H1 (cell line): ENCODE measurements at regions not wholly inside any gene's neighbourhood (a gene's known extent, or its start where the extent isn't known, plus 50 kb on each side); places are given as distances from the start of the nearest gene placed in this dataset.

Source experiments
- CTCF ChIA-PET: fragments of 300-600 bp; sonication (Branson Sonifier 250); formaldehyde crosslinking; loops from one replicate; lab custom pipeline; 2021; ENCODE audit not compliant: partially characterized antibody; lab: Charles Lee
- POLR2A ChIA-PET: fragments of 300-600 bp; sonication (Branson Sonifier 250); formaldehyde crosslinking; loops from one replicate; lab custom pipeline; 2021; ENCODE audit warnings: inconsistent platforms; ENCODE audit not compliant: partially characterized antibody; lab: Charles Lee
- DNase-seq, 2 experiments: peaks; one replicate each; pipeline versions ENCODE4 v3.0.0 to v3.0.0-alpha.2; 2010 to 2022; ENCODE audit warnings: low spot score in 2 of 2, low read depth in 1 of 2, mixed read lengths in 1 of 2
- FAIRE-seq: peaks from 2 replicates; lab custom pipeline; 2011; peaks lifted over from hg19 to GRCh38; lab: Jason Lieb, UNC
- H2AFZ ChIP-seq: 2 replicates; pipeline ENCODE4 v1.8.1; 2012; ENCODE audit warnings: low read length, inconsistent platforms
- H2AK5ac ChIP-seq: 2 replicates; pipeline ENCODE4 v1.6.1; 2013; ENCODE audit warnings: low read depth, low read length
- H2BK120ac ChIP-seq: replicated peaks from 2 replicates; pipeline ENCODE3; 2013; ENCODE audit warnings: low read depth, low read length, inconsistent platforms
- H2BK12ac ChIP-seq: 2 replicates; pipeline ENCODE4 v1.6.1; 2013; ENCODE audit warnings: low read depth, low read length
- H2BK15ac ChIP-seq: 2 replicates; pipeline ENCODE4 v1.6.1; 2013; ENCODE audit warnings: low read length
- H2BK20ac ChIP-seq: 2 replicates; pipeline ENCODE4 v1.6.1; 2013; ENCODE audit warnings: low read length
- H2BK5ac ChIP-seq: 2 replicates; pipeline ENCODE4 v1.6.1; 2013; ENCODE audit warnings: low read depth, low read length
- H3K14ac ChIP-seq: 2 replicates; pipeline ENCODE4 v1.6.1; 2013; ENCODE audit warnings: inconsistent platforms; ENCODE audit not compliant: insufficient read length
- H3K18ac ChIP-seq: 2 replicates; pipeline ENCODE4 v1.6.1; 2013; ENCODE audit warnings: low read length; ENCODE audit errors: extremely low read depth
- H3K23ac ChIP-seq: 2 replicates; pipeline ENCODE4 v1.6.1; 2013; ENCODE audit warnings: inconsistent platforms; ENCODE audit not compliant: insufficient read length
- H3K23me2 ChIP-seq: 2 replicates; pipeline ENCODE4 v1.6.1; 2013; ENCODE audit warnings: low read depth, low read length
- H3K27ac ChIP-seq: 2 replicates; pipeline ENCODE4 v1.6.1; 2011; ENCODE audit warnings: low read depth, low read length, inconsistent platforms
- H3K27me3 ChIP-seq, 4 experiments: replicated peaks in 1 of 4; 1 replicate in 1 of 4; 2 replicates in 3 of 4; pipeline versions ENCODE4 v1.6.1 to v1.8.1; 2011 to 2013; ENCODE audit warnings: low read length in 3 of 4, mild to moderate bottlenecking in 3 of 4, inconsistent platforms in 2 of 4, mixed read lengths in 2 of 4, moderate library complexity in 1 of 4; ENCODE audit not compliant: control insufficient read depth in 3 of 4, insufficient read depth in 3 of 4; ENCODE audit errors: extremely low read depth in 1 of 4
- H3K36me3 ChIP-seq, 4 experiments: 2 replicates each; pipeline versions ENCODE4 v1.6.1 to v1.8.1; 2011 to 2013; ENCODE audit warnings: mild to moderate bottlenecking in 4 of 4, low read length in 3 of 4, moderate library complexity in 2 of 4, control low read depth in 1 of 4, inconsistent platforms in 1 of 4; ENCODE audit not compliant: insufficient read depth in 4 of 4, control insufficient read depth in 2 of 4
- H3K4ac ChIP-seq: replicated peaks from 2 replicates; pipeline ENCODE3; 2013; ENCODE audit warnings: low read length, low read depth, mixed read lengths, inconsistent platforms; ENCODE audit not compliant: insufficient read length
- H3K4me1 ChIP-seq, 4 experiments: replicated peaks in 1 of 4; 1 replicate in 1 of 4; 2 replicates in 3 of 4; pipeline versions ENCODE4 v1.6.1 to v1.8.1; 2011 to 2013; ENCODE audit warnings: low read length in 3 of 4, inconsistent platforms in 2 of 4, mixed read lengths in 1 of 4; ENCODE audit not compliant: insufficient read depth in 4 of 4, control insufficient read depth in 3 of 4
- H3K4me2 ChIP-seq, 2 experiments: 2 replicates each; pipeline versions ENCODE4 v1.6.1 to v1.8.1; 2011 to 2013; ENCODE audit warnings: low read depth in 2 of 2, low read length in 2 of 2, control low read depth in 1 of 2, inconsistent platforms in 1 of 2, mild to moderate bottlenecking in 1 of 2; ENCODE audit not compliant: insufficient read depth in 1 of 2
- H3K4me3 ChIP-seq, 4 experiments: fragments of 200-600, 300-600 bp in 1 of 4; sonication (generic), shearing (Covaris generic), sonication (Bioruptor Twin) in 1 of 4; 2 replicates each; pipeline versions ENCODE4 v1.5.1 to v1.8.1; 2011 to 2016; ENCODE audit warnings: low read length in 4 of 4, low read depth in 3 of 4, control low read depth in 2 of 4, inconsistent platforms in 2 of 4, mild to moderate bottlenecking in 2 of 4, mixed read lengths in 1 of 4, moderate library complexity in 1 of 4; ENCODE audit not compliant: insufficient read depth in 2 of 4; ENCODE audit errors: extremely low read depth in 1 of 4
- H3K56ac ChIP-seq: replicated peaks from 2 replicates; pipeline ENCODE3; 2013; ENCODE audit warnings: low read depth, mild to moderate bottlenecking, mixed read lengths, low read length, inconsistent platforms; ENCODE audit not compliant: insufficient read length
- H3K79me1 ChIP-seq: 2 replicates; pipeline ENCODE4 v1.6.1; 2013; ENCODE audit warnings: low read depth, low read length, control low read depth
- H3K79me2 ChIP-seq, 2 experiments: 2 replicates each; pipeline versions ENCODE4 v1.6.1 to v1.8.1; 2012 to 2013; ENCODE audit warnings: low read length in 2 of 2, mild to moderate bottlenecking in 2 of 2, inconsistent platforms in 1 of 2; ENCODE audit not compliant: insufficient read depth in 2 of 2, control insufficient read depth in 1 of 2
- H3K9ac ChIP-seq, 4 experiments: replicated peaks in 1 of 4; 1 replicate in 1 of 4; 2 replicates in 3 of 4; pipeline versions ENCODE4 v1.6.1 to v1.8.1; 2011 to 2013; ENCODE audit warnings: low read depth in 3 of 4, low read length in 3 of 4, control low read depth in 2 of 4, mild to moderate bottlenecking in 2 of 4, moderate library complexity in 2 of 4, inconsistent platforms in 1 of 4; ENCODE audit errors: extremely low read depth in 1 of 4
- H3K9me3 ChIP-seq, 2 experiments: 2 replicates each; pipeline versions ENCODE4 v1.6.1 to v1.8.1; 2012 to 2013; ENCODE audit warnings: mild to moderate bottlenecking in 2 of 2, moderate library complexity in 2 of 2, control low read depth in 1 of 2, inconsistent platforms in 1 of 2, low read depth in 1 of 2, low read length in 1 of 2, mixed read lengths in 1 of 2; ENCODE audit not compliant: insufficient read depth in 2 of 2
- H4K20me1 ChIP-seq, 2 experiments: replicated peaks in 1 of 2; 2 replicates each; pipeline versions ENCODE3 to v1.8.1; 2011 to 2013; ENCODE audit warnings: inconsistent platforms in 2 of 2, low read length in 2 of 2, mild to moderate bottlenecking in 1 of 2; ENCODE audit not compliant: insufficient read depth in 2 of 2, control insufficient read depth in 1 of 2
- H4K5ac ChIP-seq: 2 replicates; pipeline ENCODE4 v1.6.1; 2013; ENCODE audit warnings: low read length, low read depth, mixed read lengths, inconsistent platforms; ENCODE audit not compliant: insufficient read length
- H4K8ac ChIP-seq: 2 replicates; pipeline ENCODE4 v1.8.0; 2013; ENCODE audit warnings: mild to moderate bottlenecking, moderate library complexity, low read length, inconsistent platforms; ENCODE audit not compliant: insufficient read depth; ENCODE audit errors: extremely low read depth
- H4K91ac ChIP-seq: replicated peaks from 2 replicates; pipeline ENCODE3; 2013; ENCODE audit warnings: low read length, mixed read lengths, inconsistent platforms; ENCODE audit not compliant: insufficient read length
- ASH2L ChIP-seq: fragments of 200-600, 300-600 bp; sonication (generic); IDR thresholded peaks from one replicate; pipeline ENCODE4 v1.7.1; 2017; ENCODE audit warnings: low read length
- POLR2AphosphoS5 ChIP-seq: IDR thresholded peaks from 2 replicates; pipeline ENCODE4 v1.6.1; 2011; ENCODE audit warnings: low read depth, low read length
- TAF7 ChIP-seq: optimal IDR thresholded peaks from 2 replicates; pipeline ENCODE3; 2011; ENCODE audit warnings: low read depth, mild to moderate bottlenecking, inconsistent platforms, low read length, moderate library complexity, borderline replicate concordance
- WGBS, 2 experiments: shearing (Covaris generic) in 1 of 2; methylation state at CpG; one replicate each; pipeline versions ENCODE4 v1.1.6 to v1.1.7; 2013 to 2015; ENCODE audit warnings: low lambda C conversion rate in 2 of 2, mixed read lengths in 2 of 2, inconsistent platforms in 1 of 2, low coverage in 1 of 2, missing lambda C conversion rate in 1 of 2; ENCODE audit not compliant: insufficient replicate concordance in 2 of 2, insufficient coverage in 1 of 2, insufficient read length in 1 of 2; ENCODE audit errors: extremely low coverage in 1 of 2, missing lambda C conversion rate in 1 of 2; 5-methylcytosine and 5-hydroxymethylcytosine counted together

- CTCF ChIA-PET: interaction anchor here (1.0 kb wide), 1 partner anchor 20 kb away, joined by 3 read pairs; no protein-coding TSS in a partner anchor
- Histone ChIP-seq H3K56ac (no peak overlapping the region), H3K4me3 (no peak overlapping the region), H2BK5ac (no peak overlapping the region), H3K18ac (no peak overlapping the region), H3K14ac (no peak overlapping the region), H3K9ac (no peak overlapping the region), H2BK15ac (no peak overlapping the region), H4K91ac (no peak overlapping the region), H2AFZ (no peak overlapping the region), H3K79me2 (no peaks in the 10 kb centered on the region), H2BK12ac (no peak overlapping the region), H3K27me3 (no peaks in the 10 kb centered on the region), H3K9me3 (no peaks in the 10 kb centered on the region), H4K8ac (no peak overlapping the region), H4K5ac (no peak overlapping the region), H4K20me1 (no peaks in the 10 kb centered on the region), H3K36me3 (no peaks in the 10 kb centered on the region), H2BK20ac (no peak overlapping the region), H3K23me2 (no peaks in the 10 kb centered on the region), H3K79me1 (no peaks in the 10 kb centered on the region), H3K27ac (no peak overlapping the region), H3K4me2 (no peak overlapping the region), H3K23ac (no peak overlapping the region), H2BK120ac (no peak overlapping the region), H3K4ac (no peak overlapping the region), H2AK5ac (no peak overlapping the region), H3K4me1 (no peaks in the 10 kb centered on the region)
- FAIRE-seq (no peak), DNase-seq (no peak)
- POLR2A ChIA-PET: no interaction called here
- 93% methylated on average over 3 of the region's 3 CpGs; no CpG with 5 or more reads in 1 of the 2 experiments for WGBS, 2 experiments
- TF ChIP-seq POLR2AphosphoS5 (no peak), TAF7 (no peak), ASH2L (no peak)
These were observed 1230.3 kb upstream of the CITED2 start for GRCh38 chr6:140604786-140605185.
